GM18517 (cell line): ENCODE measurements at regions not wholly inside any gene's neighbourhood (a gene's known extent, or its start where the extent isn't known, plus 50 kb on each side); places are given as distances from the start of the nearest gene placed in this dataset.

Experiments used
- ATAC-seq: cut with Tn5 transposase; IDR thresholded peaks from one replicate; pipeline ENCODE4 v1.9.1; 2021; ENCODE audit warnings: mild to moderate bottlenecking, moderate library complexity; ENCODE audit not compliant: unreplicated experiment

- ATAC-seq = no peak
Measured at GRCh38 chr6:119479860-119480655, 130.5 kb upstream of the MAN1A1 start.

GRCh38 chr6:119476554-119476953 is 127.0 kb upstream of the MAN1A1 start:
- peak; percentile 92 for ATAC-seq

GRCh38 chr6:119476024-119476423 is 126.5 kb upstream of the MAN1A1 start:
- peak; percentile 4 for ATAC-seq

- peak; percentile 77 for ATAC-seq
Measured at GRCh38 chr6:119470893-119471542, 121.5 kb upstream of the MAN1A1 start.

- no peak for ATAC-seq
Measured at GRCh38 chr6:119467488-119468081, 118.0 kb upstream of the MAN1A1 start.

GRCh38 chr6:119466226-119466625 is 116.7 kb upstream of the MAN1A1 start:
- ATAC-seq = no peak

GRCh38 chr6:119463081-119463626 is 113.6 kb upstream of the MAN1A1 start:
- ATAC-seq = peak; percentile 84

- no peak for ATAC-seq
Measured at GRCh38 chr6:119461187-119461586, 111.6 kb upstream of the MAN1A1 start.

- ATAC-seq = peak; percentile 74
Measured at GRCh38 chr6:119459207-119459974, 109.8 kb upstream of the MAN1A1 start.

GRCh38 chr6:119454714-119455113 is 105.2 kb upstream of the MAN1A1 start:
- ATAC-seq = no peak

- no peak for ATAC-seq
Measured at GRCh38 chr6:119453242-119454200, 104.0 kb upstream of the MAN1A1 start.

- ATAC-seq = no peak
Measured at GRCh38 chr6:119449331-119450156, 100.0 kb upstream of the MAN1A1 start.

- ATAC-seq = no peak
Measured at GRCh38 chr6:119447921-119448320, 98.4 kb upstream of the MAN1A1 start.

- no peak for ATAC-seq
Measured at GRCh38 chr6:119446609-119447008, 97.0 kb upstream of the MAN1A1 start.

GRCh38 chr6:119446115-119446554 is 96.6 kb upstream of the MAN1A1 start:
- no peak for ATAC-seq

GRCh38 chr6:119445666-119446065 is 96.1 kb upstream of the MAN1A1 start:
- no peak for ATAC-seq

- peak; percentile 80 for ATAC-seq
Measured at GRCh38 chr6:119444642-119445557, 95.3 kb upstream of the MAN1A1 start.
